Sigmoid colon (tissue), 4 donors: ENCODE measurements at regions not wholly inside any gene's neighbourhood (a gene's known extent, or its start where the extent isn't known, plus 50 kb on each side); places are given as distances from the start of the nearest gene placed in this dataset.

Source experiments
- CTCF ChIP-seq, 4 experiments: fragments of 450-650 bp in 3 of 4; fragments of 200-600 bp in 1 of 4; IDR thresholded peaks; one replicate each; pipeline ENCODE4 v1.5.1; 2016 to 2019; ENCODE audit warnings: antibody characterized with exemption in 4 of 4, mild to moderate bottlenecking in 3 of 4, moderate library complexity in 2 of 4
- POLR2AphosphoS5 ChIP-seq, 4 donors: sonication (generic); formaldehyde crosslinking; IDR thresholded peaks; one replicate each; pipeline ENCODE4 v1.6.1; 2017; ENCODE audit warnings: antibody characterized with exemption in 4 of 4

- TF ChIP-seq CTCF (IDR thresholded peaks at IDR 0.05) (no peak), POLR2AphosphoS5 (IDR thresholded peaks at IDR 0.05) (no peak)
Measured at GRCh38 chr2:188767176-188767575, 207.0 kb upstream of the COL3A1 start.
